CD1c-positive myeloid dendritic cell (primary cell): ENCODE measurements at regions not wholly inside any gene's neighbourhood (a gene's known extent, or its start where the extent isn't known, plus 50 kb on each side); places are given as distances from the start of the nearest gene placed in this dataset.

ENCODE experiments used
- DNase-seq: peaks from one replicate; pipeline ENCODE4 v3.0.0-alpha.2; 2016; ENCODE audit errors: extremely low spot score

DNA sequence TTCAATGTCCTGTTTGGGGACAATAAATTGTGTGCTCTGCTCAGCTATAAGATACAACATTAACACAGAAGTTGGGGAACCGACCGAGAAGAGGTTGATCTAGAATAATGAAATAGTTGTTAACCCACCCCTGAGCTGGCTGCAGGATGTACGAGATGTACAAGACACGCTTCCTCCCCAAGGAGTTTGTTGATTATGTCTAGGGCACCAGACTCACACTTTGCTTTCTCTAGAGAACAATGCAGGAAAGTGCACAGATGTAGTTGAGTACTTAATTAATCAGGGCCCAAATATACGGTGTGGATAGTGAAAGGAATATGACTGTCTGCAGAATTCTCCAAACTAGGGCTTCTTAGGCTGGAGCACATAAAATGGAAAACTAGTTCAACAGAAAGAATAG lies 415.2 kb upstream of the TNP1 start:
- no peak for DNase-seq

DNA sequence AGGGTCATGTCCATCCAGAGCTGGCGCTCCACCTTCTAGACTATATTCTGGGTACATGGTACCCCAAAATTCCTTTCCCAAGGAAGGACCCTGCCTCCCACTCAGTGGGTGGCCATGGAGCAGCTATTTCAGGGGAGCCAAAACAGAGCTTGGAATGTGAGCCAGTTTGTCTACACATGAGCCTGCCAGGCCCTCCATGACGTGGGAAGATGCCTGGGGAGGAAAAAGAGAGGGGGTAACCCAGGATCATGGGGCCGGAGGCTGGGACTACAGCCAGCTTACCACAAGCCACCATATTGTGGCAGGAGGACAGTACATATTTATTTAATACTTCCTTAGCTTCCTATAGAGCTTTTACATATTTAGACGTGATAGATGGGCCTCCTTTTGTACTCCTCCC lies 414.7 kb upstream of the TNP1 start:
- no peak for DNase-seq

DNA sequence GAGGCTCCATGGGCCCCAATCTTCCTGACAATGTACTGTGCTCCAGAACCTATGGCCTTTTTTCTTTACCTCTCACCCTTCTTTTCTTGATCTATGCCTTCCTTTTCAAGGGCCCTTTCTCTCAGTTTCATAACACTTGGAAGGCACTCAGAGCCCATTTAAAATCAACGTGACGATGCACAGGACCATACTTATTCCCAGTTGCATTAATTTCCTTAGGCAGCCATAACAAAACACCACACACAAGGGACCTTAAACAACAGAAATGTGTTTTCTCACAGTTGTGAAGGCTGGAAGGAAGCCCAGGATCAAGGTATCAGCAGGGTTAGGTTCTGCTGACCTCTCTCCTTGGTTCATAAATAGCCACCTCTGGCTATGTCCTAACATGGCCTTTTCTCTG lies 414.0 kb upstream of the TNP1 start:
- DNase-seq: no peak

GRCh38 chr2:217273162-217273561 lies 413.3 kb upstream of the TNP1 start:
- no peak for DNase-seq

DNA sequence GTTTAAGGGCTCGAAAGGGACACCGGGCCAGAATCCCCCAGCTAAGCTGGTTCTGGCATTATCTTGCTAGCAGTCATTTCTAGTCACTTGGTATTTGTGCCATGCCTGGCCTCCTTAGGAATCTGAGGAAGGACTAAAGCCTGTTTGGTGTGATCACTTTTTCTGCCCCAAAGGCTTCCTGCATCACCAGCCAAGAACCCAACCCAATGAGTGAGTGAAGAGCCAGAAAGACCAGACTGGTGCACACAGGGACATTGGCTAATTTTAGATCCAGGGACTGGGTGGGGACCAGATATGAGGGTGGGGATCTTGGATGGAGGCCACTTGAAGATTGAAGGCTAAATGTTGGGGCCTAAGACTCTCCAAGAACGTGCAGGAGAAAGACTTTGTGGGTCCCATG lies 411.9 kb upstream of the TNP1 start:
- no peak for DNase-seq

DNA sequence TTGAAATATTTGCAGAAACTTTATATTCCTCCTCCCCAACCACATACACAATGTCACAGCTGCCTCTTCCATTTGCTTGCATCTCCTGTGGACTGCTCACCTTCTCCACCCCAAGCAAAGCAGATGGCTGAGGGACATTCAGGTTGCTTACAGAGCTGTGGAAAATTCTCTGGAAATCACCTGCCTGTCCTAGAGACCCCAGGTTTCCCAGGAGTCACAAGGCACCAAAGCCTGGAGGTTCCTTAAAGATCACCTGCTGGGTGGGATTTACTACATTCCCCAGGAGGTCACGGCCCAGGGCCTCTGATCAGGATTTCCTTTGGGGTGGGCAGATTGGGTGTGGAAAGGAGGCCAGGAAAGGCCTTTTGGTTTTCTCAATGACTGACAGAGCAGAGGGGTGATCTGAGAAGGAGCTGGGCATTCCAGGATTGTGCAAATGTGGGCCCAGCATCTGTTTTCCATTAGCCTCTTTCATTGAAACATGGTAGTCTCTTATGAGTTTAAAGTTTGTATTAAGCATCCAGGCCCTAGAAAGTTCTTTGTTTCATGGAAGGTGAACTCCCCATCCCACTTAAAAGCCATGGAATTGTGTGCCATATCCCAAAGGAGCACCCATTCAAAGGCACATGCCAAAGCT lies 410.7 kb upstream of the TNP1 start:
- DNase-seq: no peak

- no peak for DNase-seq
These were observed 410.0 kb upstream of the TNP1 start for GRCh38 chr2:217269701-217270484.

DNA sequence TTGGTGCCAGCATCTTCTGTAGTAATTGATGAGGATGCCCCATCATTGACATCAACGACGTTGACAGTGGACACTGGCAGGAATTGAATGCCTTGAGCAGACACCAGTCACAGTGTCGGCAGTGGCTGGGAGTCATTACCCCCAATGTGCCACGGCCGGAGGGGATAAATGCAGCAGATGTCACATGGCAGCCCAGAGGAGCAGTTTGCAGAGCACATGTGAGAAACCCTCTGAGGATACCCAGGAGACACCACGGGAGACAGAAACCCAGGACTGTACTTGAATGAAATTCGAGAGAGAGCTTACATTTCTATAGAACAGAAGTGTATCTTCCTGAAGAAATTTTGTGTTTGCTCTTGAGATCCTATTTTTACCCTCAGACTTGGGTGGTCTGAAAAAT lies 409.1 kb upstream of the TNP1 start:
- no peak for DNase-seq

DNA sequence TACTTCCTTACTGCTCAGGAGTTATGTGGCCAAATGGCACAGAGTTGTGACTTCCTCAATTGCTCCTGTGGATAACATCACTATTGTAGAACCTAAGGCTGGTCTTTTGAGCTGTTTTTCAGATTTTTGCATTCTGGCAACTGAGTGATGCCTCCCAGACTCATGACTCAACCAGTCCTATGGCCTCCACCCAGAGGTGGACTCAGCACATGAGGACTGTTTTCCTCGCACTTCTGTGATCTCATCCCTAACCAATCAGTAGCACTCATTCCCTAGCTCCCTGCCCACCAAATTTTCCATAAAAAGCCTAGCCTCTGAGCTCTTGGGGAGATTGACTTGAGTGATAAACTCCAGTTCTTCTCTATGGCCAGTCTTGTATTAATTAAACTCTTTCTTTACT lies 407.9 kb upstream of the TNP1 start:
- DNase-seq: no peak

DNA sequence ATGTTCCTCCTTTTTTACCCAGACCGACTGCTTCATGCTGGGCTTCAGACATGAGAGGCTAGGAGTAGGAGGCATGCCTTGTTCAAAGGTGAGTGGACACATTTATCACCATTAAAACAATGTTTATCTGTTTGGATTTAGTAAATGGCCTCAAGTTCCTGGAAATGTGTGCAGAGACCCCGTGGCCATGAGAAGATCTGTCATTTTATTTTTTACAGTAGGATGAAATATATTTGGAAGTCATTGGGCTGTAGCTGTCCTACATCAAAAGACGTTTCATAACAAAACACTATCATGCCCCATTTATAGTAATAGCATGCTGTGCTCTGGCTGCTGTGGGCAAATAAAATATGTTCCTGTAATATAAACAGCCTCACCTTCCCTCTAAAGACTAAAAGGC lies 403.9 kb upstream of the TNP1 start:
- DNase-seq: no peak

GRCh38 chr2:217262911-217263310 lies 403.0 kb upstream of the TNP1 start:
- DNase-seq: no peak

- DNase-seq: peak; percentile 41
These were observed 401.6 kb upstream of the TNP1 start for GRCh38 chr2:217261452-217261851.

- no peak for DNase-seq
These were observed 400.7 kb upstream of the TNP1 start for GRCh38 chr2:217260441-217261115.

DNA sequence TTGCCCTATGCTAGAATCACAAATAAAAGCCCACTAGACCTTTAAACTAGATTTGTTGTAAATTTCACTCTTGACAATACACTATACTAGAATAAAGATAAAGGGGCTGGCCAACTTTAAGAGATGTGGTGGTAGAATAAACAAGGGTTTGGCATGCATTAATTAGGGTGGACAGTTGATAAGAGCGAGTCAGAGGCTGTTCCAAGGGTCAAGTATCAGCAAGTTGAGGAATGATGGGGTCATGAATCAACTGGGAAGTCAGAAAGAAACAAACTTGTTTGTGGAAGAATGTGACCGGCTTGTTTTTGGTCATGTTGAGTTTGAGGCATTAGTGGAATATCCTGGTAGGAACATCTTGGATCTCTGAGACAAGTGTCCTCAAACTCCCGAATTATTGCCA lies 398.3 kb upstream of the TNP1 start:
- DNase-seq: no peak

GRCh38 chr2:217256251-217256650 lies 396.4 kb upstream of the TNP1 start:
- DNase-seq: no peak

GRCh38 chr2:217254111-217254510 lies 394.2 kb upstream of the TNP1 start:
- DNase-seq: no peak

- no peak for DNase-seq
These were observed 392.3 kb upstream of the TNP1 start for GRCh38 chr2:217252181-217252580.

DNA sequence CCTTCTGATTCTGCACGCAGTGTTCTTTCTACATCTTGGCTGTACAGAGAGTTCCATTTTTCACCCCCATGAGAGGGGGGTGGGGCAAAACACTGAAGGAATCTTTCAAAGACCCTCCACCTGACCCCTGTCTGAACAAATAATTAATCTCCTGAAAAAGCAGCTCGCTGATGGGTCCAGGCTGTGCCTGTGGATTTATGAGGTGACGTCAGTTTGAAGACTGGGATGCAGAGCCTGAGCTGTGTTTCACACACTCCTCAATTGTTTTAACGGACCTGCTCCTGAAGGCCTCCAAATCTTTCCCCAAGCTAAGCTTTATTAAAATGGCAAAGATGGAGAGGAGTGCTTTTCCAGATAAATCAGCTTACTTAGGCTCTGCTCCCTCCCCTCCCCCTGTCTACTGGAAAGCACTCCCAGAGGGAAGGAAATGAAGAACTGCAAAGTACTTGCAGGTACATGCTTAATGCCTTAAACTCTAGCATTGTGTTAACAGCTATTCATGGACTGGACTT lies 390.2 kb upstream of the TNP1 start:
- DNase-seq: no peak

GRCh38 chr2:217249121-217250012 lies 389.5 kb upstream of the TNP1 start:
- DNase-seq: no peak

GRCh38 chr2:217248312-217248935 lies 388.6 kb upstream of the TNP1 start:
- peak; percentile 50 for DNase-seq

DNA sequence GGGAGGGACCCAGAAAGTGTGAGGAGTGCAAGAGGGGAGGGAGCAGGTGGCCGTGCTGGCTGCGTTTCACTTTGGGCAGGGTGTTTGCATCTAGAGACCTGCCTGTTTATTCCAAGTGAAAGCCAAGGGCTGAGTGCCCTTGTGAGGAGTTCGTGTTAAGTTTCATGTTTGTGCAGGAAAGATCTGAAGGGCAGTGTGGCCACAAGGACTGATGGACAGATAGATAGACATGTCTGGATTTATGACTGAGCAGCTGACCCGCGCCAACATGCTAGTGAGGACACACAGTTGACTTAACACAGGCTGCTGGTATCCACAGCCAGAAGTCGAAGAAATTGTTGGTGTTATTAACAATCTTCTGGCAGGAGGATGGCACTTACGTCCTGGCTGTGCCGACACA lies 387.6 kb upstream of the TNP1 start:
- DNase-seq: no peak
